ENCODE measurements at regions not wholly inside any gene's neighbourhood (a gene's known extent, or its start where the extent isn't known, plus 50 kb on each side); places are given as distances from the start of the nearest gene placed in this dataset.

DNA sequence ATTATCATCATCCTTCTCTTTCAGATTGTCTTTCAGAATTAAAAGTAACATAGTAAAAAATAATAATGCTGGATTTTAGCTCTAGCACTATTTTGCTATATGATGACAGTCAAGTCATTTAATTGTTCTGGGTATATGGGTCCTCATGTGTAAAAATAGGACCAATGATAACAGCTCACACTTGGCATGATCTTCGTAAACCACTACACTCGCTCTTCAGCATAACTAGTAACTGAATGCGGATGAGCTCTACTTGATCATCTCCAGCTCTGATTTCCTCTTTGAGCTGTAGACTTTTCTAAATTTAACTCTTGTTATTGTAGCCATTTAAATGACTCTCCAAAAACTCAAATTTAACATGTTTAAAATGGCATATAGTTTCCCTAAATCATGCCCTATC is 831.8 kb upstream of the HS3ST1 start:
- no peak overlapping the region for H2AFZ ChIP-seq (replicated peaks; ENCODE audit: low read length, poor library complexity)
- H4K8ac ChIP-seq (ENCODE audit: low read depth in 2 of 2, low read length in 2 of 2), result no peak overlapping the region
- H2BK20ac ChIP-seq (ENCODE audit: low read depth, low read length), result no peak overlapping the region
- dilution Hi-C loops (cut with HindIII; ENCODE audit: low sequenced_read_pairs, unreplicated experiment) (no loop called here), intact Hi-C loops (cut with micrococcal nuclease) (no loop called here), in situ Hi-C loops (cut with MboI; ENCODE audit: low sequenced_read_pairs) (no loop called here)
- no peak overlapping the region for H3K4me2 ChIP-seq (ENCODE audit: low read depth, low read length)
- no peak overlapping the region for H3K9ac ChIP-seq (ENCODE audit: low read depth, low read length)
- H3K4ac ChIP-seq (ENCODE audit: low read depth, low read length), result no peak overlapping the region
- no peaks in the 10 kb centered on the region for H3K27me3 ChIP-seq (ENCODE audit: control insufficient read depth, insufficient read depth, low read length)
- no peaks in the 10 kb centered on the region for H4K20me1 ChIP-seq (ENCODE audit: insufficient read depth, low read length)
- H4K5ac ChIP-seq (ENCODE audit: low read depth, low read length), result no peak overlapping the region
- no TSS peak for BruUV-seq (replicated peaks)
- H3K14ac ChIP-seq (replicated peaks; ENCODE audit: low read depth, low read length), result no peak overlapping the region
- no peaks in the 10 kb centered on the region for H3K79me1 ChIP-seq (ENCODE audit: low read depth in 1 of 2, low read length in 2 of 2)
- no peak overlapping the region for H3K4me3 ChIP-seq (ENCODE audit: insufficient read depth, low read depth, low read length)
- no peak overlapping the region for H2AK5ac ChIP-seq (ENCODE audit: low read depth, low read length)
- no CpG with 5 or more reads among the region's 3 CpGs for WGBS, 2 experiments (ENCODE audit: extremely low coverage in 2 of 2, insufficient read length in 1 of 2)
- H3K36me3 ChIP-seq (ENCODE audit: control insufficient read depth, insufficient read depth, low read length), result no peaks in the 10 kb centered on the region
- no peak for ATAC-seq (ENCODE audit: low read depth)
- no peak overlapping the region for H2BK15ac ChIP-seq (ENCODE audit: low read depth, low read length)
- H2AK9ac ChIP-seq (replicated peaks; ENCODE audit: low read depth, low read length, poor library complexity), result no peak overlapping the region
- ChIA-PET POLR2A (ENCODE audit: unreplicated experiment) (no interaction called here), CTCF (no interaction called here)
- H3K56ac ChIP-seq (ENCODE audit: extremely low read depth, insufficient read depth, low read length), result no peak overlapping the region
- no peak overlapping the region for H2BK120ac ChIP-seq (ENCODE audit: low read depth, low read length)
- H4K91ac ChIP-seq (ENCODE audit: insufficient read depth, low read depth, low read length), result no peak overlapping the region
- H2BK5ac ChIP-seq (ENCODE audit: low read depth, low read length, poor library complexity, severe bottlenecking), result no peak overlapping the region
- H3K9me3 ChIP-seq (ENCODE audit: control insufficient read depth, insufficient read depth, low read length), result peaks cover 4% of the 10 kb centered on the region
- no peak for DNase-seq
- no peak overlapping the region for H3K27ac ChIP-seq (ENCODE audit: insufficient read depth, low read length)
- no peaks in the 10 kb centered on the region for H3K4me1 ChIP-seq (ENCODE audit: control insufficient read depth, insufficient read depth, low read length)
- H3K23ac ChIP-seq (ENCODE audit: low read depth, low read length), result no peak overlapping the region
- H3K9me1 ChIP-seq (ENCODE audit: insufficient read depth, low read length), result no peaks in the 10 kb centered on the region
- no peak overlapping the region for H3K18ac ChIP-seq (ENCODE audit: low read depth, low read length)
- TF ChIP-seq SMC3 (IDR thresholded peaks at IDR 0.05; ENCODE audit: low read depth, low read length) (no peak), MXI1 (IDR thresholded peaks at IDR 0.05; ENCODE audit: borderline replicate concordance, low read depth, low read length) (no peak)
